Brain microvascular endothelial cell (primary cell): ENCODE measurements at regions not wholly inside any gene's neighbourhood (a gene's known extent, or its start where the extent isn't known, plus 50 kb on each side); places are given as distances from the start of the nearest gene placed in this dataset.

Experiments
- DNase-seq: peaks from one replicate; pipeline ENCODE4 v3.0.0-alpha.2; 2020
- H3K27ac ChIP-seq: fragments of 250-450 bp; sonication (Bioruptor Pico); 2 replicates; pipeline ENCODE4 v1.5.1; 2020; ENCODE audit warnings: mild to moderate bottlenecking, moderate library complexity
- H3K27me3 ChIP-seq: fragments of 250-450 bp; sonication (Bioruptor Pico); replicated peaks from 2 replicates; pipeline ENCODE4 v1.5.1; 2020; ENCODE audit warnings: mild to moderate bottlenecking
- H3K36me3 ChIP-seq: fragments of 250-450 bp; sonication (Bioruptor Pico); replicated peaks from 2 replicates; pipeline ENCODE4 v1.5.1; 2020; ENCODE audit warnings: mild to moderate bottlenecking
- H3K4me3 ChIP-seq: 2 replicates; pipeline ENCODE4 v1.5.1; 2011; ENCODE audit warnings: low read depth, mild to moderate bottlenecking, control low read depth, low read length, moderate library complexity
- CTCF ChIP-seq: IDR thresholded peaks from 2 replicates; pipeline ENCODE4 v1.5.1; 2011; ENCODE audit warnings: low read depth, mild to moderate bottlenecking, moderate library complexity, low read length, control low read depth, inconsistent platforms; ENCODE audit errors: missing control alignments
- in situ Hi-C: cut with HindIII; loops from 2 replicates; pipeline ENCODE4 v1.10.0; 2017; ENCODE audit warnings: low sequenced_read_pairs, low pct_ligation_motif_present

- in situ Hi-C loops: no loop called here
- Histone ChIP-seq H3K27ac (no peak overlapping the region), H3K4me3 (no peak overlapping the region), H3K36me3 (no peaks in the 10 kb centered on the region), H3K27me3 (no peaks in the 10 kb centered on the region)
- DNase-seq: no peak
- no peak for TF ChIP-seq CTCF
Measured at GRCh38 chr3:59167756-59168155, 117.9 kb upstream of the CFAP20DC start.

GRCh38 chr3:59163953-59164352 lies 114.1 kb upstream of the CFAP20DC start:
- Histone ChIP-seq H3K27ac (no peak overlapping the region), H3K36me3 (no peaks in the 10 kb centered on the region), H3K4me3 (no peak overlapping the region), H3K27me3 (no peaks in the 10 kb centered on the region)
- no peak for TF ChIP-seq CTCF
- DNase-seq: peak; percentile 13
- in situ Hi-C loops: no loop called here

DNA sequence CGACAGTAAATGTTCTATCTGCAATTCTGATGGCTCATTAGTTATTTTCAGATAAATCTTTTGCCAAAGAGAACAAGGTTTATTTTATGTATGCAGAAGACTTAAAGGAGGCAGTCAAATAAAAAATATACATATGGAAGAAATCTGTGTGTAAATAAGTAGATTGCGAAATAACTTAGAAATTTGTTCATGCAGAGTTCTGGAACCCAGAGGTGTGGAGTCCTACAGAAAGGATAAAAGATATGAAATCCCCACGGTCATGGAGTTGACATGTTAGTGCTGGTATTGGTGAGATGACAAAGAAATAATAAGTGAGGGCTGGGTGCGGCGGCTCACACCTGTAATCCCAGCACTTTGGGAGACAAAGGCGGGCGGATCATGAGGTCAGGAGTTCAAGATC lies 111.2 kb upstream of the CFAP20DC start:
- no peak for DNase-seq
- no peak overlapping the region for H3K27ac ChIP-seq
- H3K27me3 ChIP-seq: no peaks in the 10 kb centered on the region
- no peak overlapping the region for H3K4me3 ChIP-seq
- no peak for TF ChIP-seq CTCF
- in situ Hi-C loops: no loop called here
- H3K36me3 ChIP-seq: no peaks in the 10 kb centered on the region

DNA sequence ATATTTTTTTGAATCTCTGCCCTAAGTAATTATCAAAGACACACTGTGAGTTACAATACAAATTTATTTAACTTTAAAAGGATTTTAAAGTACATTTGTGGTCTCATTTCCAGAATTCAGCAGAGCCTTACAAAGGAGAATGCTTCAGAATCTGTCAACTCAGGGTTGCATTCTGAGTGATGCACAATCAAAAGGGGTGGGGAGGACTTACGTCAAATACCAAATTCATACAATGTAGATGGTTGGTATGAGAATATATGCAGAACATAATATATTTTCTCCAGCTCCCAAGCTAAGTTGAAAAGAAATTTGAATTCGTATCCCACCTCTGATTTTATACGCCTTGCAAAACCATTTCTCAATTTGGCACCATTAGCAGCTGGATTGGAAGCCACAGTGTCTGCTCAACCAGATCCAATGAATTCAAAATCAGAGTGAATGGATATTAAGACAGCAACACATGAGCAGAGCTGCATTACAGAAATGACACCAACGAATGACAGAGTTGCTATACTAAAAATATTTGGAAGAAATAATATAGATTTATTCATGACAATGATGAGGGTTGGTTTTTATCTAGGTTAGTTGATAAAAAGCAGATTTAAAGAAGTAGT lies 110.4 kb upstream of the CFAP20DC start:
- Histone ChIP-seq H3K27me3 (no peaks in the 10 kb centered on the region), H3K4me3 (no peak overlapping the region), H3K36me3 (no peaks in the 10 kb centered on the region), H3K27ac (no peak overlapping the region)
- no peak for DNase-seq
- TF ChIP-seq CTCF: no peak
- in situ Hi-C loops: no loop called here

- H3K27me3 ChIP-seq: no peaks in the 10 kb centered on the region
- DNase-seq: no peak
- in situ Hi-C loops: no loop called here
- TF ChIP-seq CTCF: no peak
- no peaks in the 10 kb centered on the region for H3K36me3 ChIP-seq
- H3K4me3 ChIP-seq: no peak overlapping the region
- no peak overlapping the region for H3K27ac ChIP-seq
Measured at GRCh38 chr3:59153648-59154047, 103.8 kb upstream of the CFAP20DC start.

- no peak for DNase-seq
- Histone ChIP-seq H3K27ac (no peak overlapping the region), H3K4me3 (no peak overlapping the region), H3K27me3 (no peaks in the 10 kb centered on the region), H3K36me3 (no peaks in the 10 kb centered on the region)
- no peak for TF ChIP-seq CTCF
- in situ Hi-C loops: no loop called here
Measured at GRCh38 chr3:59152943-59153342, 103.1 kb upstream of the CFAP20DC start.
